Kidney epithelial cell (primary cell): ENCODE measurements at regions not wholly inside any gene's neighbourhood (a gene's known extent, or its start where the extent isn't known, plus 50 kb on each side); places are given as distances from the start of the nearest gene placed in this dataset.

Experiments used
- DNase-seq: peaks from one replicate; pipeline ENCODE4 v3.0.0-alpha.2; 2010; ENCODE audit warnings: low read depth
- H3K27me3 ChIP-seq: 2 replicates; pipeline ENCODE4 v1.6.0; 2011; ENCODE audit warnings: low read length; ENCODE audit not compliant: control insufficient read depth, insufficient read depth
- H3K36me3 ChIP-seq: 2 replicates; pipeline ENCODE4 v1.5.1; 2011; ENCODE audit warnings: low read length; ENCODE audit not compliant: control insufficient read depth, insufficient read depth
- H3K4me3 ChIP-seq: 2 replicates; pipeline ENCODE4 v1.5.1; 2011; ENCODE audit warnings: low read depth, mild to moderate bottlenecking, control low read depth, low read length
- TF ChIP-seq, protein P1 (sequence below): IDR thresholded peaks from 2 replicates; pipeline ENCODE4 v1.5.1; 2011; ENCODE audit warnings: mild to moderate bottlenecking, moderate library complexity, low read length, control low read depth, inconsistent platforms; ENCODE audit not compliant: insufficient read depth, poor library complexity, severe bottlenecking

GRCh38 chrX:121146059-121146628 lies 98.7 kb downstream of the GLUD2 start:
- Histone ChIP-seq H3K36me3 (no peaks in the 10 kb centered on the region), H3K4me3 (no peak overlapping the region), H3K27me3 (no peaks in the 10 kb centered on the region)
- no peak for DNase-seq
- TF ChIP-seq, protein P1, sequence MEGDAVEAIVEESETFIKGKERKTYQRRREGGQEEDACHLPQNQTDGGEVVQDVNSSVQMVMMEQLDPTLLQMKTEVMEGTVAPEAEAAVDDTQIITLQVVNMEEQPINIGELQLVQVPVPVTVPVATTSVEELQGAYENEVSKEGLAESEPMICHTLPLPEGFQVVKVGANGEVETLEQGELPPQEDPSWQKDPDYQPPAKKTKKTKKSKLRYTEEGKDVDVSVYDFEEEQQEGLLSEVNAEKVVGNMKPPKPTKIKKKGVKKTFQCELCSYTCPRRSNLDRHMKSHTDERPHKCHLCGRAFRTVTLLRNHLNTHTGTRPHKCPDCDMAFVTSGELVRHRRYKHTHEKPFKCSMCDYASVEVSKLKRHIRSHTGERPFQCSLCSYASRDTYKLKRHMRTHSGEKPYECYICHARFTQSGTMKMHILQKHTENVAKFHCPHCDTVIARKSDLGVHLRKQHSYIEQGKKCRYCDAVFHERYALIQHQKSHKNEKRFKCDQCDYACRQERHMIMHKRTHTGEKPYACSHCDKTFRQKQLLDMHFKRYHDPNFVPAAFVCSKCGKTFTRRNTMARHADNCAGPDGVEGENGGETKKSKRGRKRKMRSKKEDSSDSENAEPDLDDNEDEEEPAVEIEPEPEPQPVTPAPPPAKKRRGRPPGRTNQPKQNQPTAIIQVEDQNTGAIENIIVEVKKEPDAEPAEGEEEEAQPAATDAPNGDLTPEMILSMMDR: no peak

- H3K4me3 ChIP-seq: no peak overlapping the region
- TF ChIP-seq, protein P1: no peak
- no peaks in the 10 kb centered on the region for H3K36me3 ChIP-seq
- no peaks in the 10 kb centered on the region for H3K27me3 ChIP-seq
- DNase-seq: no peak
Observed at GRCh38 chrX:121150217-121150616, 102.8 kb downstream of the GLUD2 start.

DNA sequence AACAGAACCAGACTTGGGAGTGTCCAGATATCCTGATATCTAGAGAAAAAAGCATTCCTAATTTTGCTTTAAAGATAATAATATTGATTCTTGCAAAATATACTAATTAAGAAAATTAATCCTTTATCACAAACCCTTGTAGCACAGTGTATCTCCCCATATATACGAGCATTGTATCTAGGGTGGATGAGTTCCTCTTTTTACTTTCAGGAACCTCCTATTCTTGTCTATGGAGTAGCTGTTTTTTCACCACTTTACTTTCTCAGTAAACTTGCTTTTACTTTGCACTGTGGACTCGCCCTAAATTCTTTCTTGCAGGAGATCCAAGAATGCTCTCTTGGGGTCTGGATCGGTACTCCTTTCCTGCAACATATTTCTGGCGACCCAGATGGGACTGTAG lies 103.9 kb downstream of the GLUD2 start:
- Histone ChIP-seq H3K4me3 (no peak overlapping the region), H3K27me3 (no peaks in the 10 kb centered on the region), H3K36me3 (no peaks in the 10 kb centered on the region)
- TF ChIP-seq, protein P1: no peak
- no peak for DNase-seq

DNA sequence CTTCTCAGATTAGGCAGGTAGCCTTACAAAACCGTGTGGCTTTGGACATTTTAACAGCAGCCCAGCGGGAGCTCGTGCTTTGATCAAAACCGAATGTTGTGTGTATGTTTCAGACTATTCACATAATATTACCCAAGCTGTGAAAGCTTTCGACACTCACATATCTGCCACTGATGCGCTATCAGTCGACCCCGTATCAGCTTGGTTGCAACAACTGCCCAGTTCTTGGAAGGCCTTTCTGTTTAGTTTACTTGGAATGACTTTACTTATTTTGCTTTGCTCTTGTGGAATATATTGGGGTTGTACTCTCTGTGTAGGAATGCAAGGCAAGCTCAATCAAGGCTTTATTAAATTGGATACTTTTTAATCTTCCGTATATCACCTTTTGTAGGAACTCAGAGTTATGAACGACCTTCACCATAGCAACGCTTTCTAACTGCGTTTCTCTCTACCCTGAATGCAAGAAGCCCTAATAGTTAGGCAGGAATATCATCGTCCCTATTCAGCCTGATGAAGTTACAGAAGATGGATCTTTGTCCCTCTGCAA lies 107.5 kb downstream of the GLUD2 start:
- H3K36me3 ChIP-seq: no peaks in the 10 kb centered on the region
- TF ChIP-seq, protein P1: no peak
- H3K4me3 ChIP-seq: no peak overlapping the region
- no peak for DNase-seq
- H3K27me3 ChIP-seq: no peaks in the 10 kb centered on the region

GRCh38 chrX:121160987-121161386 lies 113.6 kb downstream of the GLUD2 start:
- TF ChIP-seq, protein P1: no peak
- no peak for DNase-seq
- Histone ChIP-seq H3K36me3 (no peaks in the 10 kb centered on the region), H3K27me3 (no peaks in the 10 kb centered on the region), H3K4me3 (no peak overlapping the region)

GRCh38 chrX:121161501-121161933 lies 114.1 kb downstream of the GLUD2 start:
- Histone ChIP-seq H3K4me3 (no peak overlapping the region), H3K27me3 (no peaks in the 10 kb centered on the region), H3K36me3 (no peaks in the 10 kb centered on the region)
- TF ChIP-seq, protein P1: no peak
- DNase-seq: no peak
